Stimulated activated effector memory CD8-positive, alpha-beta T cell treated with anti-CD3 and anti-CD28 coated beads, Interleukin-12 subunit alpha, Interleukin-12 subunit beta, amount 100 ng/mL, for 72 hours (primary cell): ENCODE measurements at regions not wholly inside any gene's neighbourhood (a gene's known extent, or its start where the extent isn't known, plus 50 kb on each side); places are given as distances from the start of the nearest gene placed in this dataset.

Experiments
- ATAC-seq: fragments of 150-1000 bp; cut with Tn5 transposase; 2 replicates; pipeline ENCODE4 v1.10.0; 2021
- DNase-seq, 2 donors: peaks; one replicate each; pipeline ENCODE4 v3.0.0; 2021 to 2022; ENCODE audit warnings: low spot score in 2 of 2
- H3K27ac Mint-ChIP-seq: one replicate; pipeline ENCODE4 v1.8.0; 2022; ENCODE audit warnings: mild to moderate bottlenecking, mixed read lengths
- H3K36me3 Mint-ChIP-seq: one replicate; pipeline ENCODE4 v1.8.0; 2022; ENCODE audit warnings: mild to moderate bottlenecking, mixed read lengths
- H3K4me1 Mint-ChIP-seq: one replicate; pipeline ENCODE4 v1.8.0; 2022; ENCODE audit warnings: mixed read lengths
- H3K4me3 Mint-ChIP-seq: one replicate; pipeline ENCODE4 v1.8.0; 2022; ENCODE audit warnings: mild to moderate bottlenecking, mixed read lengths
- H3K9me3 Mint-ChIP-seq: one replicate; pipeline ENCODE4 v1.8.0; 2022; ENCODE audit warnings: mixed read lengths

- no peak for ATAC-seq
- Mint-ChIP-seq H3K9me3 (peaks cover 9% of the 10 kb centered on the region), H3K36me3 (no peaks in the 10 kb centered on the region), H3K27ac (no peak overlapping the region), H3K4me3 (no peak overlapping the region), H3K4me1 (no peaks in the 10 kb centered on the region)
- DNase-seq: no peak
Observed at GRCh38 chr4:19791422-19792123, 460.1 kb upstream of the SLIT2 start.

- no peak for ATAC-seq
- no peak overlapping the region for H3K27ac Mint-ChIP-seq
Observed at GRCh38 chr4:19786616-19787015, 465.1 kb upstream of the SLIT2 start.

GRCh38 chr4:19783667-19784223, 468.0 kb upstream of the SLIT2 start:
- Mint-ChIP-seq H3K4me3 (no peak overlapping the region), H3K4me1 (no peaks in the 10 kb centered on the region), H3K9me3 (peaks cover 14% of the 10 kb centered on the region), H3K36me3 (no peaks in the 10 kb centered on the region), H3K27ac (no peak overlapping the region)
- DNase-seq (no peak), ATAC-seq (no peak)

More at GRCh38 chr4:19786616-19787015, 465.1 kb upstream of the SLIT2 start:
- Mint-ChIP-seq H3K4me3 (no peak overlapping the region), H3K36me3 (no peaks in the 10 kb centered on the region), H3K4me1 (no peaks in the 10 kb centered on the region), H3K9me3 (peaks cover 16% of the 10 kb centered on the region)
- DNase-seq: no peak

- DNase-seq (no peak), ATAC-seq (no peak)
- Mint-ChIP-seq H3K4me1 (no peaks in the 10 kb centered on the region), H3K9me3 (peaks cover 26% of the 10 kb centered on the region), H3K27ac (no peak overlapping the region), H3K4me3 (no peak overlapping the region), H3K36me3 (no peaks in the 10 kb centered on the region)
Observed at GRCh38 chr4:19780871-19781270, 470.8 kb upstream of the SLIT2 start.

GRCh38 chr4:19776929-19777328, 474.8 kb upstream of the SLIT2 start:
- ATAC-seq (no peak), DNase-seq (no peak)
- no peak overlapping the region for H3K27ac Mint-ChIP-seq
- H3K36me3 Mint-ChIP-seq: no peaks in the 10 kb centered on the region
- peaks cover 24% of the 10 kb centered on the region for H3K9me3 Mint-ChIP-seq
- no peak overlapping the region for H3K4me3 Mint-ChIP-seq
- H3K4me1 Mint-ChIP-seq: no peaks in the 10 kb centered on the region

GRCh38 chr4:19776021-19776459, 475.7 kb upstream of the SLIT2 start:
- Mint-ChIP-seq H3K36me3 (no peaks in the 10 kb centered on the region), H3K9me3 (peaks cover 21% of the 10 kb centered on the region), H3K4me1 (no peaks in the 10 kb centered on the region), H3K4me3 (no peak overlapping the region), H3K27ac (no peak overlapping the region)
- ATAC-seq (no peak), DNase-seq (no peak)

GRCh38 chr4:19774690-19775256, 476.9 kb upstream of the SLIT2 start:
- no peaks in the 10 kb centered on the region for H3K4me1 Mint-ChIP-seq
- H3K27ac Mint-ChIP-seq: no peak overlapping the region
- H3K4me3 Mint-ChIP-seq: no peak overlapping the region
- ATAC-seq (no peak), DNase-seq (no peak)
- peaks cover 24% of the 10 kb centered on the region for H3K9me3 Mint-ChIP-seq
- no peaks in the 10 kb centered on the region for H3K36me3 Mint-ChIP-seq

- Mint-ChIP-seq H3K9me3 (peaks cover 20% of the 10 kb centered on the region), H3K4me1 (no peaks in the 10 kb centered on the region), H3K27ac (no peak overlapping the region), H3K4me3 (no peak overlapping the region), H3K36me3 (no peaks in the 10 kb centered on the region)
- ATAC-seq: no peak
- no peak for DNase-seq
Observed at GRCh38 chr4:19772581-19772980, 479.1 kb upstream of the SLIT2 start.

GRCh38 chr4:19756661-19757060, 495.0 kb upstream of the SLIT2 start:
- no peaks in the 10 kb centered on the region for H3K36me3 Mint-ChIP-seq
- DNase-seq: no peak
- no peak overlapping the region for H3K4me3 Mint-ChIP-seq
- no peaks in the 10 kb centered on the region for H3K4me1 Mint-ChIP-seq
- peaks cover 19% of the 10 kb centered on the region for H3K9me3 Mint-ChIP-seq
- ATAC-seq: no peak
- no peak overlapping the region for H3K27ac Mint-ChIP-seq

GRCh38 chr4:19752599-19752998, 499.1 kb upstream of the SLIT2 start:
- Mint-ChIP-seq H3K4me3 (no peak overlapping the region), H3K36me3 (no peaks in the 10 kb centered on the region), H3K9me3 (peaks cover 22% of the 10 kb centered on the region), H3K4me1 (no peaks in the 10 kb centered on the region), H3K27ac (no peak overlapping the region)
- ATAC-seq: no peak
- DNase-seq: no peak

- Mint-ChIP-seq H3K36me3 (no peaks in the 10 kb centered on the region), H3K27ac (no peak overlapping the region), H3K4me1 (no peaks in the 10 kb centered on the region), H3K4me3 (no peak overlapping the region), H3K9me3 (peaks cover 17% of the 10 kb centered on the region)
- ATAC-seq (no peak), DNase-seq (no peak)
Observed at GRCh38 chr4:19748519-19749479, 502.9 kb upstream of the SLIT2 start.

GRCh38 chr4:19746377-19746776, 505.3 kb upstream of the SLIT2 start:
- Mint-ChIP-seq H3K4me1 (no peaks in the 10 kb centered on the region), H3K36me3 (no peaks in the 10 kb centered on the region), H3K27ac (no peak overlapping the region), H3K4me3 (no peak overlapping the region), H3K9me3 (peaks cover 20% of the 10 kb centered on the region)
- ATAC-seq (no peak), DNase-seq (no peak)

GRCh38 chr4:19743115-19743638, 508.5 kb upstream of the SLIT2 start:
- DNase-seq (no peak), ATAC-seq (no peak)
- Mint-ChIP-seq H3K4me3 (no peak overlapping the region), H3K9me3 (peaks cover 20% of the 10 kb centered on the region), H3K36me3 (no peaks in the 10 kb centered on the region), H3K4me1 (no peaks in the 10 kb centered on the region), H3K27ac (no peak overlapping the region)

GRCh38 chr4:19739101-19739651, 512.5 kb upstream of the SLIT2 start:
- no peaks in the 10 kb centered on the region for H3K4me1 Mint-ChIP-seq
- DNase-seq (no peak), ATAC-seq (no peak)
- H3K9me3 Mint-ChIP-seq: peaks cover 11% of the 10 kb centered on the region
- no peak overlapping the region for H3K27ac Mint-ChIP-seq
- H3K36me3 Mint-ChIP-seq: no peaks in the 10 kb centered on the region
- H3K4me3 Mint-ChIP-seq: no peak overlapping the region
